Mucosa of stomach (tissue), 1 donor: ENCODE measurements at regions not wholly inside any gene's neighbourhood (a gene's known extent, or its start where the extent isn't known, plus 50 kb on each side); places are given as distances from the start of the nearest gene placed in this dataset.

ENCODE experiments used
- H3K27me3 ChIP-seq: one replicate; pipeline ENCODE4 v1.7.0; 2013; ENCODE audit warnings: mild to moderate bottlenecking, low read length; ENCODE audit not compliant: control insufficient read depth, insufficient read depth
- H3K36me3 ChIP-seq: one replicate; pipeline ENCODE4 v1.7.0; 2013; ENCODE audit warnings: low read length; ENCODE audit not compliant: control insufficient read depth, insufficient read depth
- H3K4me1 ChIP-seq: one replicate; pipeline ENCODE4 v1.7.0; 2013; ENCODE audit warnings: mild to moderate bottlenecking, low read length; ENCODE audit not compliant: control insufficient read depth, insufficient read depth
- H3K4me3 ChIP-seq: one replicate; pipeline ENCODE4 v1.7.0; 2013; ENCODE audit warnings: low read length
- H3K9ac ChIP-seq: one replicate; pipeline ENCODE4 v1.7.0; 2013; ENCODE audit warnings: mild to moderate bottlenecking, low read length, moderate library complexity
- H3K9me3 ChIP-seq: one replicate; pipeline ENCODE4 v1.7.0; 2013; ENCODE audit warnings: mild to moderate bottlenecking, low read length, moderate library complexity; ENCODE audit not compliant: control insufficient read depth
- donor health status: Pancreatic carcinoma.

GRCh38 chr11:134710861-134711407 lies 298.9 kb upstream of the B3GAT1 start:
- H3K4me3 ChIP-seq = no peak overlapping the region
- H3K36me3 ChIP-seq = no peaks in the 10 kb centered on the region
- no peaks in the 10 kb centered on the region for H3K27me3 ChIP-seq
- H3K9ac ChIP-seq = no peak overlapping the region
- no peaks in the 10 kb centered on the region for H3K4me1 ChIP-seq
- no peaks in the 10 kb centered on the region for H3K9me3 ChIP-seq

- no peaks in the 10 kb centered on the region for H3K4me1 ChIP-seq
- no peaks in the 10 kb centered on the region for H3K36me3 ChIP-seq
- H3K9me3 ChIP-seq = no peaks in the 10 kb centered on the region
- H3K4me3 ChIP-seq = no peak overlapping the region
- peaks cover 3% of the 10 kb centered on the region for H3K27me3 ChIP-seq
- H3K9ac ChIP-seq = no peak overlapping the region
These were observed 293.8 kb upstream of the B3GAT1 start for GRCh38 chr11:134705858-134706257.

- Histone ChIP-seq H3K4me3 (no peak overlapping the region), H3K9ac (no peak overlapping the region), H3K4me1 (no peaks in the 10 kb centered on the region), H3K27me3 (peaks cover 3% of the 10 kb centered on the region), H3K9me3 (no peaks in the 10 kb centered on the region), H3K36me3 (no peaks in the 10 kb centered on the region)
These were observed 290.8 kb upstream of the B3GAT1 start for GRCh38 chr11:134702827-134703226.

- H3K4me1 ChIP-seq = no peaks in the 10 kb centered on the region
- no peaks in the 10 kb centered on the region for H3K36me3 ChIP-seq
- no peaks in the 10 kb centered on the region for H3K9me3 ChIP-seq
- H3K9ac ChIP-seq = no peak overlapping the region
- H3K27me3 ChIP-seq = peaks cover 3% of the 10 kb centered on the region
- no peak overlapping the region for H3K4me3 ChIP-seq
These were observed 289.6 kb upstream of the B3GAT1 start for GRCh38 chr11:134701564-134702165.

DNA sequence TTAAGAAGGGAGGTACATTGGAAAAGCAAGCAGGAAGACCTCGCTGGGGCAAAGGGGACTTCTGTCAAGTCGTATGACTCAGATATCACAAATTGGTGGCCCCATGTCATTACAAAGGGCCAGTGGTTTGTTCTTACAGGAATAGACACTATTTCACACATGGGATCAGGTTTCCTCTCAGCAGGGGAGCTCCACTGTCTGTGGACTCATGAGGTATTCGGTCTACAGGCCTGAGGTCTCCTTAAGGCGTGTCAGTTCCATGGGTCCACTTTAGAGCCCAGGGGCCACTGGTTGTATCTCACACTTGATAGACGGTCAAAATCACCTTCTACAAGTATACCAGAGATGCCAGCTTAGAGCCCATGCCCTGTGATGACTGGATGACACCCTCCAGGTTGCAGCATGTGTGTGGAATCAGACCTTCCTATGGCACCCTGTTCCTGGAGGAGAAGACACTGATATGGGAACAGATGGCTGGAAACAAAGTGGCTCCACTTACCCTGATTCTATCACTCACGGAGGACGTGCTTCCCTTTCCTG lies 288.1 kb upstream of the B3GAT1 start:
- H3K9me3 ChIP-seq = no peaks in the 10 kb centered on the region
- H3K4me1 ChIP-seq = no peaks in the 10 kb centered on the region
- H3K27me3 ChIP-seq = peaks cover 3% of the 10 kb centered on the region
- no peak overlapping the region for H3K9ac ChIP-seq
- no peak overlapping the region for H3K4me3 ChIP-seq
- no peaks in the 10 kb centered on the region for H3K36me3 ChIP-seq

DNA sequence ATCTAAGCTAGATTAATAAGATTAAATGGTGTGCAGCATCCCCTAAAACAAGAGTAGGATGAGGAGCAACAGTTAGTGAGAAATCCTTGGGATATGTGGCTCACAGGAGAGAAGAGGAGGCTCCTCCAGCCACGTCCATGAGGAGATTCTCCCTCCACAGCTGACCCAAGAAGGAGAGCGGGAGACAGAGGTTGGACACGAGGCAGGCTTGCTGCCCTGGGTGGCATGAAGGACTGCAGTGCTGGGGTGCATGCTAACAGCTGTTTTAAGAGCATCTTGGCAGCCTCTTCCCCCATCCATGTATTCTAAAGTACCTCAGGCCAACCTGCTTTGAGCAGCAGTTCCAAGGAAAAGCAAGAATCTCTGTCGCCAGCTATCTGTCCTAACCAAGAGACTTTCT lies 284.4 kb upstream of the B3GAT1 start:
- no peaks in the 10 kb centered on the region for H3K4me1 ChIP-seq
- no peak overlapping the region for H3K9ac ChIP-seq
- no peaks in the 10 kb centered on the region for H3K9me3 ChIP-seq
- H3K27me3 ChIP-seq = no peaks in the 10 kb centered on the region
- no peaks in the 10 kb centered on the region for H3K36me3 ChIP-seq
- no peak overlapping the region for H3K4me3 ChIP-seq

GRCh38 chr11:134691985-134692384 lies 279.9 kb upstream of the B3GAT1 start:
- H3K27me3 ChIP-seq = no peaks in the 10 kb centered on the region
- H3K9me3 ChIP-seq = no peaks in the 10 kb centered on the region
- no peak overlapping the region for H3K4me3 ChIP-seq

DNA sequence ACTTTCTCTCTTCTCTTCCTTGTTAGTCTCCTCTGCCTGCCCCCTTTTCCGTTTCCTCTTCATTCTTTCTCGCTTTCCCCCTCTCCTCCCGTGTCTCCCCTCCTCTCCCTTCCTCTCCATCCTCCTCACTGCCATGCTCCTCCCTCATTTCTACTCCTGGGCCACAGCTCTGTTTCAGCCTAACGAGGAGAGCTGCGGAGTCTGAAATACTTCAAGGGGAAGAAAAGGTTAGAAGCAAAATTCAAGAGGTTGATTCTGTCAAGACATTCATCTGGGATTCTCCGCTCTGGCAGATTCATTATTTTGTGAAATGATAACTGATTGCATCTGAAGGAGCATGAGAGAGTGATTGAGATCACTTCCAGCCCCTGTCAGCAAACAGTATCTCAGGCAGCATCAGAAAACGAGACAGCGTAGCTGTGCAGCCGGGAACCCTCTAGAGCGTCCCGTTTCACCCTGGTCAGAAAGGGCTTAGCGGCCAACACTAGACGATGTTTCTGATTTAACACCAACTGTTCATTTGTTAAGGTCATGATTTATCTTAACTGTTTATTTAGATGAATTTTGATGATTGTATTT lies 279.3 kb upstream of the B3GAT1 start:
- Histone ChIP-seq H3K9me3 (no peaks in the 10 kb centered on the region), H3K27me3 (no peaks in the 10 kb centered on the region), H3K4me1 (no peaks in the 10 kb centered on the region), H3K9ac (no peak overlapping the region), H3K36me3 (no peaks in the 10 kb centered on the region), H3K4me3 (no peak overlapping the region)

More at GRCh38 chr11:134691985-134692384, 279.9 kb upstream of the B3GAT1 start:
- no peaks in the 10 kb centered on the region for H3K4me1 ChIP-seq
- no peak overlapping the region for H3K9ac ChIP-seq
- no peaks in the 10 kb centered on the region for H3K36me3 ChIP-seq

- Histone ChIP-seq H3K9ac (no peak overlapping the region), H3K36me3 (no peaks in the 10 kb centered on the region), H3K9me3 (no peaks in the 10 kb centered on the region), H3K4me3 (no peak overlapping the region), H3K27me3 (no peaks in the 10 kb centered on the region), H3K4me1 (no peaks in the 10 kb centered on the region)
These were observed 277.8 kb upstream of the B3GAT1 start for GRCh38 chr11:134689886-134690285.

DNA sequence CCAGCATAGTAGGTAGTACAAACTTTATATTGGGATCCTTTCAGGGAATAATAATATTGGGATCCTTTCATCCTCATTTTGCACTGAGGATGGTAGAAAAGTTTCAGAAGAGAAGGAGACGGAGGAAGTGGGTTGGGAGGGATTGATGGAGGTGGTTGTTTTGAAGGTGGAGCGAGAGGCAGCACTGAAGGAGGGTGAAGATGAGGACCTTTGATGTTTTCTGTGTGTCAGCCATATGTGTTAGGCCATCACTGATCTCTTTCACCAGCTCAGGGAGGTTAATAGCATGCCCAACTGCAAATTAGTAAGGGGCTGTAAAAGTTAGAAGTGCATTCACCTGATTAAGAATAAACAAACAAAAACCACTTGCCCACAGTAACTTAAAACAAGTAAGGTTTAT lies 275.5 kb upstream of the B3GAT1 start:
- Histone ChIP-seq H3K36me3 (no peaks in the 10 kb centered on the region), H3K9me3 (no peaks in the 10 kb centered on the region), H3K4me1 (no peaks in the 10 kb centered on the region), H3K9ac (no peak overlapping the region), H3K4me3 (no peak overlapping the region), H3K27me3 (no peaks in the 10 kb centered on the region)

DNA sequence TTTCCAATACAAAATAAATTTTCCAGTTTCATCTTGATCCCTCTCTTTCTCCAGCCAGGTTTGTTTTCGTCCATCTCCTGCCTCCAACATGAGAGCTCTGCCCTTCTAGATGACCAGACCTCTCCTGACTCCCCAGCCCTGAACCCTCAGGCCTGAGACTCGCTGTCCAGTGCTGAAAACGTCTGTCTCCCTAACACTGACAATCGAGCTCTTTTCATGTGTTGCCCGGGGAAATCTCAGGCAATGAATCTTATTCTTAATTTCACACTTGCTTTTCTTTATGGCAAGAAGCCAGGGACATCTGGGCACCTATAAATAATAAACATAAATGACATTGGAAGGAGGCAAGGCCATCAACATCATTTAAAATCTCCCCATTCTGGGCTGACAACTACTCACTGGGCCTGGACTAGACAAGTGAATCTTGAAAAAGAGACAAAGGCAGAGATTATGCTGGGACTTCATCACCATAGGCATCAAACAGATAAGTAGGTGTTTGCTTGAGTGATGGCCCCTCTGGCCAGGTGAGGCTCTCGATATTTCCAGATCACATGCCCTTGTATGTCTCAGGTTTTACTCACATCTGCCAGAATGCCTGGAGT lies 274.5 kb upstream of the B3GAT1 start:
- Histone ChIP-seq H3K27me3 (no peaks in the 10 kb centered on the region), H3K4me1 (no peaks in the 10 kb centered on the region), H3K4me3 (no peak overlapping the region), H3K9me3 (no peaks in the 10 kb centered on the region), H3K9ac (no peak overlapping the region), H3K36me3 (no peaks in the 10 kb centered on the region)

- H3K27me3 ChIP-seq = no peaks in the 10 kb centered on the region
These were observed 273.8 kb upstream of the B3GAT1 start for GRCh38 chr11:134685793-134686380.

More at GRCh38 chr11:134685793-134686380, 273.8 kb upstream of the B3GAT1 start:
- H3K36me3 ChIP-seq = no peaks in the 10 kb centered on the region
- no peak overlapping the region for H3K9ac ChIP-seq
- H3K9me3 ChIP-seq = no peaks in the 10 kb centered on the region
- no peak overlapping the region for H3K4me3 ChIP-seq
- H3K4me1 ChIP-seq = no peaks in the 10 kb centered on the region
